ENCODE measurements at regions not wholly inside any gene's neighbourhood (a gene's known extent, or its start where the extent isn't known, plus 50 kb on each side); places are given as distances from the start of the nearest gene placed in this dataset.
"Not testable (repeated sequence)": the region's sequence is repeated elsewhere in the genome, so short reads cannot be mapped to it uniquely, and the experiment has no call there.

DNA sequence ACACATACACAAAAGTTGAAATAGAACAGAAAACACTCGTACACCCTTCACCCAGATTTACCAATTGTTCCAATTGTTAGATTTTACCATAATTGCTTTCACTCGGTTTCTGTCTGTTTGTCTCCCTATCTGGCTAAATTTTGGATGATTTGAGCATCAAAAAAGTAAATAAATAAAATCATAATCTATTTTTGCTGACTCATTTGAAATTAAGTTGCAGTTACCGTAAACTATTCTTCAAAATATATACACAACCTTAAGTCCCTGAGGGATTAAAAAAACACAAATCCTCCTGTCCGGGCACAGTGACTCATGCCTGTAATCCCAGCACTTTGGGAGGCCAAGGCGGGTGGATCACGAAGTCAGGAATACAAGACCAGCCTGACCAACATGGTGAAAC, 81.3 kb upstream of the SYT9 start:
- no peak for DNase-seq (ENCODE audit: low read depth)
- TF ChIP-seq, protein P1, sequence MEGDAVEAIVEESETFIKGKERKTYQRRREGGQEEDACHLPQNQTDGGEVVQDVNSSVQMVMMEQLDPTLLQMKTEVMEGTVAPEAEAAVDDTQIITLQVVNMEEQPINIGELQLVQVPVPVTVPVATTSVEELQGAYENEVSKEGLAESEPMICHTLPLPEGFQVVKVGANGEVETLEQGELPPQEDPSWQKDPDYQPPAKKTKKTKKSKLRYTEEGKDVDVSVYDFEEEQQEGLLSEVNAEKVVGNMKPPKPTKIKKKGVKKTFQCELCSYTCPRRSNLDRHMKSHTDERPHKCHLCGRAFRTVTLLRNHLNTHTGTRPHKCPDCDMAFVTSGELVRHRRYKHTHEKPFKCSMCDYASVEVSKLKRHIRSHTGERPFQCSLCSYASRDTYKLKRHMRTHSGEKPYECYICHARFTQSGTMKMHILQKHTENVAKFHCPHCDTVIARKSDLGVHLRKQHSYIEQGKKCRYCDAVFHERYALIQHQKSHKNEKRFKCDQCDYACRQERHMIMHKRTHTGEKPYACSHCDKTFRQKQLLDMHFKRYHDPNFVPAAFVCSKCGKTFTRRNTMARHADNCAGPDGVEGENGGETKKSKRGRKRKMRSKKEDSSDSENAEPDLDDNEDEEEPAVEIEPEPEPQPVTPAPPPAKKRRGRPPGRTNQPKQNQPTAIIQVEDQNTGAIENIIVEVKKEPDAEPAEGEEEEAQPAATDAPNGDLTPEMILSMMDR (IDR thresholded peaks at IDR 0.05; ENCODE audit: insufficient read depth, low read depth, low read length, missing control alignments), result no peak
- no peak overlapping the region for H3K4me3 ChIP-seq (ENCODE audit: low read depth, low read length)

DNA sequence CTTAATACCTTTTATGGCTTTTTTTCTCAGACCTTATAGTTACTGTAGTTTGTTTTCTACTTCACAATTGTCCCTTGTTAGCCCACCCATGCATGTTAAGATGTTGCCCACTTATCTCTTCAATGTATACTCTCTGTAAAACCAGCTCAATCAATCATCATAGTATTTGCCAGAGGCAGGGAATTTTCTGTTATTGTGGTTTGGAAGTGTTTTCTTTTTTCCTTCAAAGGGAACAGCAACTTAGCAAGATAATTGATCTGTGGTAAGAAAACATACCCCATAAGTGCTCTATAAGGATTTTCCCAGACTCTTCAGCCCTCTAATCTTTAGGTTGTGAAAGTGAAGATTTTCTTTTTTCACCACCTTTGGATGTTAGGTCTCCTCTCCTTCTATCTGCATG, 76.7 kb upstream of the SYT9 start:
- no peak for DNase-seq (ENCODE audit: low read depth)

GRCh38 chr11:7186190-7186589, 65.5 kb upstream of the SYT9 start:
- no peak overlapping the region for H3K4me3 ChIP-seq (ENCODE audit: low read depth, low read length)
- no peak for DNase-seq (ENCODE audit: low read depth)
- TF ChIP-seq, protein P1 (IDR thresholded peaks at IDR 0.05; ENCODE audit: insufficient read depth, low read depth, low read length, missing control alignments), result no peak

More for the DNA sequence above, 76.7 kb upstream of the SYT9 start:
- H3K4me3 ChIP-seq (ENCODE audit: low read depth, low read length), result no peak overlapping the region
- TF ChIP-seq, protein P1 (IDR thresholded peaks at IDR 0.05; ENCODE audit: insufficient read depth, low read depth, low read length, missing control alignments), result no peak

- H3K4me3 ChIP-seq (ENCODE audit: low read depth, low read length), result no peak overlapping the region
- TF ChIP-seq, protein P1 (IDR thresholded peaks at IDR 0.05; ENCODE audit: insufficient read depth, low read depth, low read length, missing control alignments), result no peak
- no peak for DNase-seq (ENCODE audit: low read depth)
Observed at GRCh38 chr11:7186676-7187075, 65.0 kb upstream of the SYT9 start.

- DNase-seq (ENCODE audit: low read depth); H3K4me3 ChIP-seq (ENCODE audit: low read depth, low read length): not testable (repeated sequence)
Observed at GRCh38 chr11:7192785-7193184, 58.9 kb upstream of the SYT9 start.

- H3K4me3 ChIP-seq (ENCODE audit: low read depth, low read length), result no peak overlapping the region
- TF ChIP-seq, protein P1 (IDR thresholded peaks at IDR 0.05; ENCODE audit: insufficient read depth, low read depth, low read length, missing control alignments), result no peak
- no peak for DNase-seq (ENCODE audit: low read depth)
Observed at GRCh38 chr11:7196396-7197146, 55.1 kb upstream of the SYT9 start.

DNA sequence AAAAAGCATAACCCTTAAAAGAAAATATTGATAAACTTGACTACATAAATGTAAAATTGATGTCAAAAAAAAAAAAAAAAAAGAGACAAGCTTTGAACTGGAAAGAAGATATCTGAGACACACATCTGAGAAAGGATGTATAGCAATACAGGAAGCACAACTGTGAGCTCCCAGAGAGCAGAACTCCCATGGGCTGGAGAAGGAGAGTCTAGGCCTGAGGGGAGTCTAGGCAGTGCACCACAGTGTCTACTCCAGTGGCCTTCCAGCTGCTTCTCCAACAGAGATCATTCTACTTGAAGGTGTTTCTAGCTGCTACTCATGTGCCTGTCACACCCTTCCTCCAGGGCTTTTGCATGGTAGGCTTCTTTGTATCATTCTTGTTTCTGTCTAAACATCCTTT, 54.2 kb upstream of the SYT9 start:
- no peak for DNase-seq (ENCODE audit: low read depth)
- TF ChIP-seq, protein P1 (IDR thresholded peaks at IDR 0.05; ENCODE audit: insufficient read depth, low read depth, low read length, missing control alignments), result no peak
- H3K4me3 ChIP-seq (ENCODE audit: low read depth, low read length), result no peak overlapping the region
